Retinal pigment epithelial cell (primary cell): ENCODE measurements at regions not wholly inside any gene's neighbourhood (a gene's known extent, or its start where the extent isn't known, plus 50 kb on each side); places are given as distances from the start of the nearest gene placed in this dataset.

ENCODE experiments used
- DNase-seq: peaks from one replicate; pipeline ENCODE4 v3.0.0-alpha.2; 2010; ENCODE audit warnings: low read depth
- H3K4me3 ChIP-seq: 2 replicates; pipeline ENCODE4 v1.5.1; 2011; ENCODE audit warnings: mild to moderate bottlenecking, low read length, control low read depth, moderate library complexity
- TF ChIP-seq, protein P1 (sequence below): conservative IDR thresholded peaks from 2 replicates; pipeline ENCODE4 v1.5.1; 2011; ENCODE audit warnings: low read depth, low read length, control low read depth, inconsistent platforms

DNA sequence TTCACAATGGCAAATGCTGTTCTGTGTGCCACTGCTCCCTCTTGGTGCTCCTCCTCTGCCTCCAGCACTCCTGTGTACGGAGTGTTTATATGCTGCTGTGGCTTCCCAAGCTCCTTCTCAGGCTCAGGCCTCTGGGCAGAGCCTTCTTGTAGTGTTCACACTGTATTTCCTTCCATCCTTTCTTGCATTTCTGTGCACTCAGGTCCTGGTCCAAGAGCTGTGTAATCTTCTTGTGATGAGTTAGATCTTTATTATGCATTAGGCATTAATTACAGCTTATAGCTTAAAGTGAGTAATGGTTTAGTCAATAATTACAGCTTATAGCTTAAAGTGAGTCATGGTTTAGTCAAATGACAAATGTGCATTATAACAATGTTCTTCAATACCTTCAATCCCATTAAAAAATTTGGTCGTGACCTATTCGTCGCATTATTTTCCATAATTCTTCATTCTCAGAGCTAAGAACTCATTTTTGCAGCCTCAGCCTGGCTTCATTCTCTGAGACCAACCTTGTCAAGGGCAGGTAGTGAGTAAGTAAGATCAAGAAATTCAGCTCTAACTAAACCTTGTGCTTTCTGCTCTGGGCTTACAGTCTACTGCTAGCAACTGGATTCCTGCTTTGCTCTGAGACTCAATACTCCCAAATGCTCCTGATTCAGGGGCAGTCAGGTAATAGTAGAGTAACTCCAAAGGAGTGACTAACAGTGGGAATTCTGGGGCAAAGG is 154.5 kb upstream of the SPAG17 start:
- TF ChIP-seq, protein P1, sequence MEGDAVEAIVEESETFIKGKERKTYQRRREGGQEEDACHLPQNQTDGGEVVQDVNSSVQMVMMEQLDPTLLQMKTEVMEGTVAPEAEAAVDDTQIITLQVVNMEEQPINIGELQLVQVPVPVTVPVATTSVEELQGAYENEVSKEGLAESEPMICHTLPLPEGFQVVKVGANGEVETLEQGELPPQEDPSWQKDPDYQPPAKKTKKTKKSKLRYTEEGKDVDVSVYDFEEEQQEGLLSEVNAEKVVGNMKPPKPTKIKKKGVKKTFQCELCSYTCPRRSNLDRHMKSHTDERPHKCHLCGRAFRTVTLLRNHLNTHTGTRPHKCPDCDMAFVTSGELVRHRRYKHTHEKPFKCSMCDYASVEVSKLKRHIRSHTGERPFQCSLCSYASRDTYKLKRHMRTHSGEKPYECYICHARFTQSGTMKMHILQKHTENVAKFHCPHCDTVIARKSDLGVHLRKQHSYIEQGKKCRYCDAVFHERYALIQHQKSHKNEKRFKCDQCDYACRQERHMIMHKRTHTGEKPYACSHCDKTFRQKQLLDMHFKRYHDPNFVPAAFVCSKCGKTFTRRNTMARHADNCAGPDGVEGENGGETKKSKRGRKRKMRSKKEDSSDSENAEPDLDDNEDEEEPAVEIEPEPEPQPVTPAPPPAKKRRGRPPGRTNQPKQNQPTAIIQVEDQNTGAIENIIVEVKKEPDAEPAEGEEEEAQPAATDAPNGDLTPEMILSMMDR, result no peak
- H3K4me3 ChIP-seq, result no peak overlapping the region
- peak; percentile 82 for DNase-seq

DNA sequence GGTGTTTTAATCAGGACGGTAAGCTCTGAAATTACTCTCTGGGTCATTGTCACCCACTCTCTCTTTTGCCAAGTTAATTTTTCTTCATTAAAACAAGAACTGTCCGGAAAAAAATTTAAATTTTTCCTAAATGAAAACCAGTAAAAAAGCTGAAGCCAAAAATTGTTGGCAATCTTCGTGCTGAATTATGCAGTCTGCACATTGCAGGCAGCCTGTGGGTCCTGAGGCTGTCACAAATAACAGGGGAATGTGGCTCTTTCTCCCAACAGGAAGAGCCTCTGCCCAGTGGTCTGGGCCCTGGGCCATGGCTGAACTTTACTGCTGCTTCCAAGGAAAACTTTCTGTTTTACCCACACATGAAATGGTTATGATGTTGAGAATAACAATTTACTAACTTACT is 153.9 kb upstream of the SPAG17 start:
- TF ChIP-seq, protein P1, result no peak
- DNase-seq, result no peak
- H3K4me3 ChIP-seq, result no peak overlapping the region

DNA sequence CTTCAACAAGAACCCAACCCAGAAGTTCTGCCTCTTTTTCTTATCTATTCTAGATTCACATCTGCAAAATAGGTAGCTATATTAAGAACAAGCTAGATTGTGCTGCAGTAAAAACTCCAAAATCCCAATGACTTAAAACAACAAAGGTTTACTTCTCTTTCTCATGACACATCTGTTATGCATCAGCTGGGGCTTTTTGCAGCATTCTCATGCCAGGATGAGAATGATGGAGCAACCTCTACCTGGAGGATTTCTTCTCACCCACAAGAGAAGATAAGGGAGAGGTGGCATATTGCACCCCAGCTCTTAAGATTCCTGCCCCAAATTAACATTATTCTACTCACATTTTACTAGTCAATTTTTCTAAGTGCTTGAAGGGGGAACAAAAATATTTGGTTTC is 152.3 kb upstream of the SPAG17 start:
- no peak overlapping the region for H3K4me3 ChIP-seq
- no peak for DNase-seq
- TF ChIP-seq, protein P1, result no peak

DNA sequence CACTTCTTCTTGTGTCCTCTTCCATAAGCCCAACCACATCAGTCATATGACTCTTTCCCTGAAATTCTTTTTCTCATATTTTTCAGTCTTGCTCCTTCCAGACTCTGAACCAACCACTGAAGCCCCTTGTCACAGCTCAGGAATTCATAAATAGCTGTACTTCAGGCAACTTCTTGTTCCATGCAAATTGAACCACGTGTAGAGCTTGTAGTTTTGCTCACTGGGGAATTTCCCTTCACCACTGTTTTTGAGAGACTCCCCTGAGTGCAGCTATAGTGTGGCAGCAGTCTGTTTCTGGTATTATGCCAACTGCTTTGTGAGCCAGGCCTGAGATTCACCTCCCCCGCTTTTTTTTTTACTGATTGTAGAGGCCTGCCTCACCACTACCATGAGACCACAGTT is 150.3 kb upstream of the SPAG17 start:
- peak; percentile 58 for DNase-seq
- TF ChIP-seq, protein P1, result no peak
- no peak overlapping the region for H3K4me3 ChIP-seq

DNA sequence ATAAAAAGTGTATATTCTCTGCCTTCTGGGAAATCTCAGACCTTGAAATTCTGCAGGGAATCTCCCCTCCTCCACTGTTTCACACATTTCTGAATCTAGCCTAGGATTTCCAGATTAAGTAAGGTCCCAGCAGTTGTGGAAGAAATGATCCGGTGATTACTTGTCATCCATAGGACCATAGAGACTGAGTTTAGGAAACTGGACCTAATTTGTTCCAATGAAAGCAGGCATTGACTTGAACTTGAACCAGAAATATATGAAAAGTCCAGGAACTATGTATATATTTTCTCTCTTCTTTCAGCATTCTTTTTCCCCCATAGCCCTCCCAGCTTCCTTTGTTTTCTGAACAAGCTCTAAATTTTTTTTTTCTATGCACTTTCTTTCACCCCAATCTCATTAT is 149.5 kb upstream of the SPAG17 start:
- DNase-seq, result no peak
- TF ChIP-seq, protein P1, result no peak
- H3K4me3 ChIP-seq, result no peak overlapping the region

DNA sequence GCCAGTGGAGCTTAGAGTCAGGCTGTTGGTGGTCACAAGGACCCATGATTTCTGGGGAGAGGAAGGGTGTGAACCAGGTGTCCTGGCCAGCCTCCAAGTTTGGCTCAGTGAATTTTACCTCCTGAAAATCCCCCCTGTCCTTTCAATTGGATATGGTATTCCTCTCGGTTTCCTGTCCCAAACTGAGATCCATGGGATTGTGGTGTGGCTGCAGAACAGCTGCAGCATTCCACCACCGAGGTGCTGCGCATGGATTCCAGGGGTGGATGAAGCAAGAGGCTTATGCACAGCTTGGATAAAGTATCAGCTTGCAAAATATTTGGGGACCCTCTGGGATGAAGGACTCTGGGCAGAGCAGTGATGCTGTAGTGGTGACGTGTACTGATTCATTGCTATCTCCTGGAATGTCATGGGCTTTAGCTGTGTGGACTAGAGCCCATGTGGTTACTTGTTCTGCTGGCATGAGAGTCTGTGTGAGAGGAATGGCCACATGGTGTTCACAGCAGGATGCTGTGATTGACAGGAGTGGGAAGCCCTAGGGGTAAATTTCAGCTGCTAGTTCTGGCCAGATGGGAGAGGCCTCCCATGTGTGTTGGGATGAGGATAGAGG is 148.7 kb upstream of the SPAG17 start:
- H3K4me3 ChIP-seq, result no peak overlapping the region
- TF ChIP-seq, protein P1, result no peak
- DNase-seq, result no peak

DNA sequence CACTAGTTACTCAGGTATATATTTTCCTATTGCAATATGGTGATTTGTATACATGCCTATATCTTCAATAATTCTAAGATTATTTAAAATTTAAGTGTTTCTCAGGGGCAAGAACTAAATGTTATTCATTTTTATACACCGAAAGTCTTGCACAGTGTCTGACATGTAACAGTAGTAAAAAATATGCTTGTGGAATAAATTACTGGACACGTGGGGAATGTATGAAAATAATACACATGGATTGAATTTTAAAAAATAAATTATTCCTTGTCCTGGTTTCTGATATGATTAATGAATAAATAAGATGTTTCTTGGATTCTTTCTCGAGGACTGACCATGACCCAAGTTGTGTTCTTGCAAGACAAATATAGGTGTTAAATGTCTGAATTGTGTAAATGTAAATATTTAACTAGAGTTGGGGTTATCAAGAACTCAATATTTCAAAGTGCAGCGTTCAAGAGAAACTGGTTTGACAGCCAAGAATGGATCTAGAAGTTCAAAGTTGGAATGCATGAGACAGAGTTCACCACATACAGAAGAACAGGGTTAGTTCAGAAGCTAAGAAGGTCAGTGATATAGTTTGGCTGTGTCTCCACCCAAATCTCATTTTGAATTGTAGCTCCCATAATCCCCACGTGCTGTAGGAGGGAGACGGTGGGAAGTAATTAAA is 142.1 kb upstream of the SPAG17 start:
- no peak for DNase-seq
- H3K4me3 ChIP-seq, result no peak overlapping the region
- TF ChIP-seq, protein P1, result no peak
